Prostate gland (tissue), 2 donors: ENCODE measurements at regions not wholly inside any gene's neighbourhood (a gene's known extent, or its start where the extent isn't known, plus 50 kb on each side); places are given as distances from the start of the nearest gene placed in this dataset.

Source experiments
- CTCF ChIP-seq, 4 experiments: fragments of 200-600 bp in 2 of 4; fragments of 450-650 bp in 2 of 4; sonication (generic) in 2 of 4; IDR thresholded peaks; 1 replicate in 3 of 4; 2 replicates in 1 of 4; pipeline ENCODE4 v1.5.1; 2016 to 2019; ENCODE audit warnings: antibody characterized with exemption in 4 of 4, mild to moderate bottlenecking in 2 of 4, moderate library complexity in 2 of 4
- POLR2A ChIP-seq: fragments of 450-650 bp; IDR thresholded peaks from one replicate; pipeline ENCODE4 v1.6.1; 2016; ENCODE audit warnings: antibody characterized with exemption, mild to moderate bottlenecking

- TF ChIP-seq CTCF (IDR thresholded peaks at IDR 0.05) (no peak), POLR2A (no peak)
Measured at GRCh38 chr6:135797361-135797760, 54.1 kb upstream of the PDE7B start.
